ENCODE measurements at regions not wholly inside any gene's neighbourhood (a gene's known extent, or its start where the extent isn't known, plus 50 kb on each side); places are given as distances from the start of the nearest gene placed in this dataset.

- TF ChIP-seq NR3C1 (CRISPR knock-in tag; conservative IDR thresholded peaks at IDR 0.05; ENCODE audit: low read depth): no peak
- TF ChIP-seq, protein P1, sequence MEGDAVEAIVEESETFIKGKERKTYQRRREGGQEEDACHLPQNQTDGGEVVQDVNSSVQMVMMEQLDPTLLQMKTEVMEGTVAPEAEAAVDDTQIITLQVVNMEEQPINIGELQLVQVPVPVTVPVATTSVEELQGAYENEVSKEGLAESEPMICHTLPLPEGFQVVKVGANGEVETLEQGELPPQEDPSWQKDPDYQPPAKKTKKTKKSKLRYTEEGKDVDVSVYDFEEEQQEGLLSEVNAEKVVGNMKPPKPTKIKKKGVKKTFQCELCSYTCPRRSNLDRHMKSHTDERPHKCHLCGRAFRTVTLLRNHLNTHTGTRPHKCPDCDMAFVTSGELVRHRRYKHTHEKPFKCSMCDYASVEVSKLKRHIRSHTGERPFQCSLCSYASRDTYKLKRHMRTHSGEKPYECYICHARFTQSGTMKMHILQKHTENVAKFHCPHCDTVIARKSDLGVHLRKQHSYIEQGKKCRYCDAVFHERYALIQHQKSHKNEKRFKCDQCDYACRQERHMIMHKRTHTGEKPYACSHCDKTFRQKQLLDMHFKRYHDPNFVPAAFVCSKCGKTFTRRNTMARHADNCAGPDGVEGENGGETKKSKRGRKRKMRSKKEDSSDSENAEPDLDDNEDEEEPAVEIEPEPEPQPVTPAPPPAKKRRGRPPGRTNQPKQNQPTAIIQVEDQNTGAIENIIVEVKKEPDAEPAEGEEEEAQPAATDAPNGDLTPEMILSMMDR (IDR thresholded peaks at IDR 0.05): no peak
- TF ChIP-seq, protein P2, sequence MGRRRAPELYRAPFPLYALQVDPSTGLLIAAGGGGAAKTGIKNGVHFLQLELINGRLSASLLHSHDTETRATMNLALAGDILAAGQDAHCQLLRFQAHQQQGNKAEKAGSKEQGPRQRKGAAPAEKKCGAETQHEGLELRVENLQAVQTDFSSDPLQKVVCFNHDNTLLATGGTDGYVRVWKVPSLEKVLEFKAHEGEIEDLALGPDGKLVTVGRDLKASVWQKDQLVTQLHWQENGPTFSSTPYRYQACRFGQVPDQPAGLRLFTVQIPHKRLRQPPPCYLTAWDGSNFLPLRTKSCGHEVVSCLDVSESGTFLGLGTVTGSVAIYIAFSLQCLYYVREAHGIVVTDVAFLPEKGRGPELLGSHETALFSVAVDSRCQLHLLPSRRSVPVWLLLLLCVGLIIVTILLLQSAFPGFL (CRISPR knock-in tag; IDR thresholded peaks at IDR 0.05; ENCODE audit: borderline replicate concordance): no peak
- TF ChIP-seq, protein P3, sequence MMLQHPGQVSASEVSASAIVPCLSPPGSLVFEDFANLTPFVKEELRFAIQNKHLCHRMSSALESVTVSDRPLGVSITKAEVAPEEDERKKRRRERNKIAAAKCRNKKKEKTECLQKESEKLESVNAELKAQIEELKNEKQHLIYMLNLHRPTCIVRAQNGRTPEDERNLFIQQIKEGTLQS (CRISPR knock-in tag; conservative IDR thresholded peaks at IDR 0.05): no peak
- no peak for TF ChIP-seq TCF7 (CRISPR knock-in tag; IDR thresholded peaks at IDR 0.05; ENCODE audit: low read depth)
- TF ChIP-seq FOXJ3 (CRISPR knock-in tag; IDR thresholded peaks at IDR 0.05; ENCODE audit: borderline replicate concordance): no peak
- TF ChIP-seq, protein P4, sequence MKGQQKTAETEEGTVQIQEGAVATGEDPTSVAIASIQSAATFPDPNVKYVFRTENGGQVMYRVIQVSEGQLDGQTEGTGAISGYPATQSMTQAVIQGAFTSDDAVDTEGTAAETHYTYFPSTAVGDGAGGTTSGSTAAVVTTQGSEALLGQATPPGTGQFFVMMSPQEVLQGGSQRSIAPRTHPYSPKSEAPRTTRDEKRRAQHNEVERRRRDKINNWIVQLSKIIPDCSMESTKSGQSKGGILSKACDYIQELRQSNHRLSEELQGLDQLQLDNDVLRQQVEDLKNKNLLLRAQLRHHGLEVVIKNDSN (CRISPR knock-in tag; IDR thresholded peaks at IDR 0.05): no peak
- TF ChIP-seq HMGA2 (CRISPR knock-in tag; IDR thresholded peaks at IDR 0.05): no peak
- TF ChIP-seq ZNF263 (CRISPR knock-in tag; IDR thresholded peaks at IDR 0.05; ENCODE audit: low read depth): no peak
- TF ChIP-seq, protein P5, sequence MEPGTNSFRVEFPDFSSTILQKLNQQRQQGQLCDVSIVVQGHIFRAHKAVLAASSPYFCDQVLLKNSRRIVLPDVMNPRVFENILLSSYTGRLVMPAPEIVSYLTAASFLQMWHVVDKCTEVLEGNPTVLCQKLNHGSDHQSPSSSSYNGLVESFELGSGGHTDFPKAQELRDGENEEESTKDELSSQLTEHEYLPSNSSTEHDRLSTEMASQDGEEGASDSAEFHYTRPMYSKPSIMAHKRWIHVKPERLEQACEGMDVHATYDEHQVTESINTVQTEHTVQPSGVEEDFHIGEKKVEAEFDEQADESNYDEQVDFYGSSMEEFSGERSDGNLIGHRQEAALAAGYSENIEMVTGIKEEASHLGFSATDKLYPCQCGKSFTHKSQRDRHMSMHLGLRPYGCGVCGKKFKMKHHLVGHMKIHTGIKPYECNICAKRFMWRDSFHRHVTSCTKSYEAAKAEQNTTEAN (CRISPR knock-in tag; IDR thresholded peaks at IDR 0.05): no peak
- no peak for TF ChIP-seq ETV6 (CRISPR knock-in tag; IDR thresholded peaks at IDR 0.05)
- TF ChIP-seq SP1 (CRISPR knock-in tag; conservative IDR thresholded peaks at IDR 0.05): no peak
These were observed 147.7 kb upstream of the VSTM2B start for GRCh38 chr19:29378126-29378525.

Measured in WTC11 (cell line).